IPS DF 4.7 (cell line): ENCODE measurements at regions not wholly inside any gene's neighbourhood (a gene's known extent, or its start where the extent isn't known, plus 50 kb on each side); places are given as distances from the start of the nearest gene placed in this dataset.
"Not testable (repeated sequence)": the region's sequence is repeated elsewhere in the genome, so short reads cannot be mapped to it uniquely, and the experiment has no call there.

Experiments
- DNase-seq: peaks from one replicate; pipeline ENCODE4 v3.0.0-alpha.2; 2013; ENCODE audit warnings: low spot score; ENCODE audit errors: extremely low read depth

- no peak for DNase-seq
Observed at GRCh38 chr10:35819011-35819410, 176.9 kb upstream of the FZD8 start.

DNA sequence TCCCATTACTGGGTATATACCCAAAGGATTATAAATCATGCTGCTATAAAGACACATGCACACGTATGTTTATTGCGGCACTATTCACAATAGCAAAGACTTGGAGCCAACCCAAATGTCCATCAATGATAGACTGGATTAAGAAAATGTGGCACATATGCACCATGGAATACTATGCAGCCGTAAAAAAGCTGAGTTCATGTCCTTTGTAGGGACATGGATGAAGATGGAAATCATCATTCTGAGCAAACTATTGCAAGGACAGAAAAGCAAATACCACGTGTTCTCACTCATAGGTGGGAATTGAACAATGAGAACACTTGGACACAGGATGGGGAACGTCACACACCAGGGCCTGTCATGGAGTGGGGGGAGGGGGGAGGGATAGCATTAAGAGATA, 175.0 kb upstream of the FZD8 start:
- DNase-seq: not testable (repeated sequence)

DNA sequence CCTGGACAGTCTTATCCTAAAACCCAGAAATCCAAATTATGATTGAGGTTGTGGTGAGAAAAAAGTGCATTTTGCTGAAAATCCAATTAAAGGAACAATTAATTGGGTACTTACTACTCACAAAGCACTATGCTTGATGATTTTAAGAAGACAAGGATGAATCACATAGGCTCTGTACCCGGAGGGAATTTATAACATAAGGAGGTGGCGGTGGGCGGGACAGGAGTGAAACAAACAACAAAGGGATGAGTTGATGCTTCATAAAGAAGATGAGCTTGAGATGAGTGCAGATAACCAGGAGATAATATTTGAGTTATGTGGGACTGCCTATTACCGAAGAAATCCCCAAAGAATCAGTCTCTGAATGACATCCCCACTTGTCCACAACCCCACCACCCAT, 171.1 kb upstream of the FZD8 start:
- DNase-seq: no peak

DNA sequence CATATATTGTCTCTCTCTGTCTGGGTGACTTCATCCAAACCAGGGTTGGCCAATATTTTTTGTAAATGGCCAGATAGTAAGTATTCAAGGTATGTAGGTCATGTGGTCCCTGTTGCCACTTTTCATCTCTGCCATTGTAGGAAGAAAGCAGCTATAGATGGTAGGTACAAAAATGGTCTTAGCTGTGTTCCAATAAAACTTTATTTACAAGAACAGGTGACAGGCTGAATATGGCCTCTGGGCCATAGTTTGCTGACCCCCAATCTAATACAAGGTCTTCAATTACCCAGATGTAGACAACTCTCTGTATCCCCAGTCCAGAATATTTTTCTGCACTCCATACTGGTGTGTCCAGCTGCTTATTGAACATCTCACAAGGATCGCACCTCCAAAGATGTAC, 166.2 kb upstream of the FZD8 start:
- DNase-seq: no peak

DNA sequence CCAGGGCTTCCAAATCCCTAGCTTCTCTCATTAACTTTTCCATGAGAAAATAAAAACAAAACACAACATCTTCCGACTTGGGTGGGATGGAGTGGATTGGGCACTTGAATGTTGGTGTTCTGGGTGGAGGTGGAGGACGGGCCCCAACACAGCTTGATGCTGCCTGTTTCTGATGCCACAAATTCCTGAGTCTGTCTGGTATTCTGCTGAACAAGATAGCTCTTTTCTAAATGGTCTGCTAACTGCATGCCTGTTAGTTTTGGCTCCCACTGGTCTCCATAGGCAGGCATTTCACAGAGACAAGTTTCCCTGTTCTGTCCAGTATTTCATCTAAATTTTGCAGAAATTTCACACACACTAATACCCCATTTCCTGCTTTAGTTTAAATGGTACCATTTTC, 160.9 kb upstream of the FZD8 start:
- DNase-seq: no peak

GRCh38 chr10:35797187-35797586, 155.1 kb upstream of the FZD8 start:
- DNase-seq: no peak

DNA sequence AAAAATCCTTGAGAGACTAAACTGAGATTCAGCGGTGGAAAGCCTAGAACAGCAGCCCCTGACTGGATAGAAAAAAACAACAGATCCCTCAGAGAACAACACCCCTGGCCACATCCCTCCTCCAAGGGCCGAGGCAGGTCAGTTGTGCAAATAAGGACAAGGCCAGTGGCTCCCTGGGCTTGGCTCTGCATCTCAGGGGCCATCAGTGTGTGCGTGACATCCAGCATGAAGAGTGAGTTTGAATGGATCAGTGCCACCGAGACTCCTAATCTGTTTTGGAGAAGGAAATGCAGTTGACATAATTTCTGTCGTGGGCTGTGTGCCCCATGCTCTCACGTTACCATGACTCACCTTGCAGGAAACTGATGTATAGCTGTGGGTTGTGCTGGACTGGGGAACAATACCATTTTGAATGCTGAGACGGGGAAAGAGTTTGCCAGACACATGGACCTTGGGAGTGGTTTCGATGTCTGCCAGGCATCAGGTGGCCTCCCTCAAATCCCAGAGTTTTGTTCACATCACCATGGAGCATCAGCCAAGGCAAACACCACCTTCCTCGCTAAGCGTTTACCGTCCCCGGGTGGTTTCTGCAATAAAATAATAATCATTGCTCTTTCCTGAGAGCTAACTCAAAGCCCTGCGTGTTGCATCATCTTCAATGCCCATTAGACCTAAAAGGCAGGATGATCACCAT, 153.2 kb upstream of the FZD8 start:
- no peak for DNase-seq

- no peak for DNase-seq
Observed at GRCh38 chr10:35794703-35795102, 152.6 kb upstream of the FZD8 start.

GRCh38 chr10:35792291-35792690, 150.2 kb upstream of the FZD8 start:
- DNase-seq: no peak

DNA sequence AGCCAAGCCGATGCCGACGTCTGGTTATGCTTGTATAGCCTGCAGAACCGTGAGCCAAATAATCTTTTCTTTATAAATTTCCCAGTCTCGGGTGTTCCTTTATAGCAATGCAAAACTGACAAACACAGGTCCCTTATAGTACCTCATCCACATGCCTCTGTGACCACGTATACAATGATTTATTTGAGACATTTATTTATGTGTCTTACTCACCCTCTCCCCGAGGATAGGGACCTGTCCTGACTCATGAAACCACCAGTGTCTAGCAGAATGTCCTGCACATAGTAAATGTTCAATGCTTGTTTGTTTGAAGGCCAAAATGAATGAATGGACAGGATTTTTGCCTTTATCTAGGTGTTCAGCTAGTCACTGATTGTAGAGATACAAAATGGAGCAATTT, 147.9 kb upstream of the FZD8 start:
- no peak for DNase-seq

DNA sequence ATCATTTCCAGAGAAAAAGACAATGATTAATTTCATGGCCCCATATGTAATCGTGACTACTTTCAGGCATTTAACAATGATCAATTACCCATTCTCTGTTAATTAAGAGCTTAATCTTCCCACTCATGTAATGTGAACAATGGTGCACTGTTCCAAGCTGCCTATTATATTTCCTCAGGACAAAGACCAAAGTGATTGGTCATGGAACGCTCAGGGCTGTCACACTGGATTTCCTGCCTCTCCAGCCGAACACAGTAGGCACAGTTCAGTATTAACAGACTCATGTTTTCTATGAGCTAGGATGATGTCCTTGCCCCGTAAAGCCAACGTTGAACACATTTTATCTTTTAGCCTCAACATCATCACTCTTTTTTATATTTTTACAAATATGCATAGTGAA, 142.7 kb upstream of the FZD8 start:
- DNase-seq: no peak

- DNase-seq: no peak
Observed at GRCh38 chr10:35783305-35783838, 141.3 kb upstream of the FZD8 start.

GRCh38 chr10:35781643-35782035, 139.5 kb upstream of the FZD8 start:
- DNase-seq: peak; percentile 28

DNA sequence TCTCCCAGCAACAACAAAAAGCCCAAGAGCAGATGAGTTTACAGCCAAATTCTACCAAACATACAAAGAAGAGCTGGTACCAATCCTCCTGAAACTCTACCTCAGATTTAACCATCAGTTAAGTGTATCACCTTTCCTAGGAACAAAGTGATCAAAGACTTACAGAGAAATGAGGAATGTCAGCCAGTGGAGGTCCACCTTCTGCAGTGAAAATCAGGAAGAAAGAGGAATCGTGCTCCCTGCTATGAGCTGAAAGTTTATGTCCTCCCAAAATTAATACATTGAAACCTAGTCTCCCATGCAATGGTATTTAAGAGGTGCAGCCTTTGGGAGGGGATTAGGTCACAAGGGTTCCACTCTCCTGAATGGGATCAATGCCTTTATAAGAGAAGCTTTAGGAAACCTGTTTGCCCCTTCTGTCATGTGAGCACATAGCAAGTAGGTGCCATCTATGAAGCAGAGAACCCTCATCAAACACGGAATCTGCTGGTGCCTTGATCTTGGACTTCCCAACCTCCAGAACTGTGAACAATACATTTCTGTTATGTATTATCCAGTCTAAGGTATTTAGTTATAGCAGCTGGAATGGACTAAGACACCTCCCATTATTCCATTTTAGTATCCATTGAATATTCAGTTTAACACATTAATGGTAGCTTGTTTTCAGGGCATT, 139.0 kb upstream of the FZD8 start:
- DNase-seq: no peak

DNA sequence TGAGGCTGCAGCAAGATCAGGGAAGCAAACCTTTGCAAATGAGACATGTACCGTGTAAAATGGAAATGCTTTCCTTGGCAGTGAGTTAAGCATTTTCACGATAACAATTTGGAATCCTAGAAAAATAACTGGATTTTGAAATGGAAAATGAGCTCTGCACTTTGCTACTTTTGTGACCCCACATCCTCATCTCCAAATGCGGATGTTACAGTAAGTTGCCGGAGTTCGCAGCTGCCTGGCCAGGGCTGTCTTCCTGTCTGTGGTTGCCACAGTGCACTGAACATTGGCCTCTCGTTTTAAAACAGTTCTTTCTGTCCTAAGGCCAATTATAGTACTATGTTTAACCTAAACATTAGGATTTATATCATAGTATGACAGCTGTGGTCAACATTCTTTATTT, 136.2 kb upstream of the FZD8 start:
- no peak for DNase-seq

GRCh38 chr10:35776557-35776956, 134.5 kb upstream of the FZD8 start:
- DNase-seq: not testable (repeated sequence)

DNA sequence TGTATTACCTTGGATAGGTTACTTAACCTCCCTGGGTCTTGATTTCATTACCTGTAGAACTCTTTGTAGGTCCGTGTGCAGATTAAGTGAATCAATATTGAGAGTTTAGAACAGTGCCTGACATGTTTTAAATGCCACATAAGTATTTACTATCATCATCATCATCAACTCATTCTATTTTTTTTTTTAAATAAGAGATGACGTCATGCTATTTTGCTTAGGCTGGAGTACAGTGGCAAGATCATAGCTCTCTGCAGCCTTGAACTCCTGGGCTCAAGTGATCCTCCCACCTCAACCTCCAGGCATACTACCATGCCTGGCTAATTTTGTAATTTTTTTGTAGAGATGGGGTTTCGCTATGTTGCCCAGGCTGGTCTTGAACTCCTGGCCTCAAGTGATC, 132.0 kb upstream of the FZD8 start:
- no peak for DNase-seq

GRCh38 chr10:35770817-35771355, 128.8 kb upstream of the FZD8 start:
- DNase-seq: no peak

DNA sequence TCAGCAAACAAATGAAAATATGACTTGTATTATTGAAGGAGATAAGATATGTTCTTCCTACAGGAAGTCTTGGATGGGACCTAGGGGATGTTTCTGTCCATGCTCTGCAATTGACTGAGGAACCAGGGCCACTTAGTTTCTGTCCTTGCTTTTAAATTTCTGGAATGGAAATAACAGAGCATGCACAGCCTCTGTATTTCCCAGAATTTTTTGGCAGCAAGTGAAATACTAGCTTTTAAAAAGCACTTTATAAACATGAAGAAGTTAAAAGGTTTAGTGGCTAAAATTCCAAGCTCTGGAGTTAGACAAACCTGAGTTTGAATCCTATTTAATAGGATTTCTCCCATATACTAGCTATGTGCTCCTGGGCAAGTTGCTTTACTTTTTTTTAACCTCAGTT, 127.7 kb upstream of the FZD8 start:
- no peak for DNase-seq

DNA sequence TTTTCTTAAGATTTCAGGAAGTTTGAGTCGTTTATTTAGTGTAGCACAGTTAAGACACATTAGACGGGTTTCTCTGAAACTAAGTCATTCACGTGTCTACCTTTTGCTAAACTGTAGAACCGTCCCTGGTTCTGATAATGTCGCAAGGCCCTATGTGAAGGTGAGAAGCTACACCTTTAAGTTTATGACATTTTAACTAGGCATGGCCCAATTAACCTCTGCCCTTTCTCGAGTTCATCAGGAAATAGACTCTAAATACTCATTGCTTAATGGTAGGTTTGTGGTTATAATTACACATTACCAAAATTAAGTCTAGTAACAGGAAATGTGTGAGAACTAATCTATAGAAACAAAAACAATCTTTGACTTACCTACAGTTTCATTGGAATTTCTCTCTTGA, 126.6 kb upstream of the FZD8 start:
- no peak for DNase-seq

DNA sequence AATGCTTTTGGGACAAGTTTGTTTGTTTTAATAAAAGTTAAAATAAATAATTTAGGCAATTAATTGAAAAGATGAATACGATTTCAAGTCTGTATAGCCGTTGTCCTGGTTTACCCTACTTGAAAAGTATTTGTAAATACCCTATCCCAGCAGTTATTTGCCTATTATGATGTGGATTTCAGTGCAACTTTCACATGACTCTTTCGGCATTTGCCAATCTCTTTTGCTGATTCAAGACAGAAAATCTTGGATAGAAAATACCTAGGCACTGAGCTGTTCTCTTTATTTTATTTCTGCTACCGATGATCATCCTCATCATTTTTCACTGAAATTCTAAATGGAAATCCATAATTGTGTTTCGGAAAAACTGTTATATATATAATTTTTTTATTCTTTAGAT, 125.9 kb upstream of the FZD8 start:
- DNase-seq: no peak

DNA sequence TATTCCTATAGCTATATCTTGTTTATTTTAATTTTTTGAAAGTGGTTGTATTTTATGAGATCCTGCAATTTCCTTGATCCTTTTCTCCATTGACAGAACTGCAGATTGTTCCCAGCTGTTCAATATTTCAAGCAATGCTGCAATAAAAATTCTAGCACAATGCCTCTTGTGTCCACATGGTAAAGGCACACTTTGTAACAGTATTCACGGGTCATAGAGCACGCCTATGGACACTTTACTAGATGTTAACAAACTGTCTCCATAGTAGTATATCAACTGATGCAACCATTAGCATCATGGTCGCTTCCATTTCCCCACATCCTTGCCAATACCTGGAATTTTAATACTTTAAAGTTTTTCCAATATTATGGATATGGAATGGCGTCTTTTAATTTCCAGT, 123.9 kb upstream of the FZD8 start:
- no peak for DNase-seq

- DNase-seq: no peak
Observed at GRCh38 chr10:35765066-35765527, 123.0 kb upstream of the FZD8 start.
